ENCODE measurements at regions not wholly inside any gene's neighbourhood (a gene's known extent, or its start where the extent isn't known, plus 50 kb on each side); places are given as distances from the start of the nearest gene placed in this dataset.

DNA sequence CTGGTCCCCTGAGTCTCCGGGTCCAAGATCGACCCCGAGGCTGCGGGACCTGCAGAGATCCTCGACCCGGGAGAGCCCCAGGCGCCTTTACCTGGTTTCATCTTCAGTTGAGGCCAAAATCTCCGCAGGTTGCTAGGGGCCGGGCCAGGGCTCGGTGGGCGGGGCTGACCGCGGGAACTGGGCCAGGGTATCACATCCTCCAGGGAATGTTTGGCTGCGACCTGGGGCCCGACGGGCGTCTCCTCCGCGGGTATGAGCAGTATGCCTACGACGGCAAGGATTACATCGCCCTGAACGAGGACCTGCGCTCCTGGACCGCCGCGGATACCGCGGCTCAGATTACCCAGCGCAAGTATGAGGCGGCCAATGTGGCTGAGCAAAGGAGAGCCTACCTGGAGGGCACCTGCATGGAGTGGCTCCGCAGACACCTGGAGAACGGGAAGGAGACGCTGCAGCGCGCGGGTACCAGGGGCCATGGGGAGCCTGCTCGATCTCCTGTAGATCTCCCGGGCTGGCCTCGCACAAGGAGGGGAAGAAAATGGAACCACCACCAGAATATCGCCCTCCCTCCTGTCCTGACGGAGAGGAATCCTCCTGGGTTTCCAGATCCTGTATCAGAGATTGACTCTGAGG, 53.8 kb upstream of the POLR1H start (continued):
- TF ChIP-seq, protein P1, sequence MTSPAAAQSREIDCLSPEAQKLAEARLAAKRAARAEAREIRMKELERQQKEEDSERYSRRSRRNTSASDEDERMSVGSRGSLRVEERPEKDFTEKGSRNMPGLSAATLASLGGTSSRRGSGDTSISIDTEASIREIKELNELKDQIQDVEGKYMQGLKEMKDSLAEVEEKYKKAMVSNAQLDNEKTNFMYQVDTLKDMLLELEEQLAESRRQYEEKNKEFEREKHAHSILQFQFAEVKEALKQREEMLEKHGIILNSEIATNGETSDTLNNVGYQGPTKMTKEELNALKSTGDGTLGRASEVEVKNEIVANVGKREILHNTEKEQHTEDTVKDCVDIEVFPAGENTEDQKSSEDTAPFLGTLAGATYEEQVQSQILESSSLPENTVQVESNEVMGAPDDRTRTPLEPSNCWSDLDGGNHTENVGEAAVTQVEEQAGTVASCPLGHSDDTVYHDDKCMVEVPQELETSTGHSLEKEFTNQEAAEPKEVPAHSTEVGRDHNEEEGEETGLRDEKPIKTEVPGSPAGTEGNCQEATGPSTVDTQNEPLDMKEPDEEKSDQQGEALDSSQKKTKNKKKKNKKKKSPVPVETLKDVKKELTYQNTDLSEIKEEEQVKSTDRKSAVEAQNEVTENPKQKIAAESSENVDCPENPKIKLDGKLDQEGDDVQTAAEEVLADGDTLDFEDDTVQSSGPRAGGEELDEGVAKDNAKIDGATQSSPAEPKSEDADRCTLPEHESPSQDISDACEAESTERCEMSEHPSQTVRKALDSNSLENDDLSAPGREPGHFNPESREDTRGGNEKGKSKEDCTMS (CRISPR knock-in tag; conservative IDR thresholded peaks at IDR 0.05), result no peak
- TF ChIP-seq ZNF713 (CRISPR knock-in tag; IDR thresholded peaks at IDR 0.05) (0 out of 2 replicates have a peak, but pooled peaks have one; percentile 7), ZBTB20 (CRISPR knock-in tag; IDR thresholded peaks at IDR 0.05; ENCODE audit: borderline replicate concordance, low read depth) (no peak), NFE2L1 (CRISPR knock-in tag; IDR thresholded peaks at IDR 0.05; ENCODE audit: borderline replicate concordance) (no peak), PPARG (CRISPR knock-in tag; conservative IDR thresholded peaks at IDR 0.05) (no peak), KDM2A (CRISPR knock-in tag; IDR thresholded peaks at IDR 0.05; ENCODE audit: borderline replicate concordance, low read depth) (0 out of 2 replicates have a peak, but pooled peaks have one; percentile 9), ZBTB21 (CRISPR knock-in tag; IDR thresholded peaks at IDR 0.05) (no peak), ZSCAN30 (CRISPR knock-in tag; IDR thresholded peaks at IDR 0.05) (no peak), PHF5A (CRISPR knock-in tag; IDR thresholded peaks at IDR 0.05; ENCODE audit: low read depth, unreplicated experiment) (no peak), ZNF777 (CRISPR knock-in tag; IDR thresholded peaks at IDR 0.05) (peak; percentile 48; the same call in 1 of the 2 replicates), REXO4 (CRISPR knock-in tag; IDR thresholded peaks at IDR 0.05; ENCODE audit: borderline replicate concordance) (no peak), ZBTB8A (CRISPR knock-in tag; IDR thresholded peaks at IDR 0.05; ENCODE audit: borderline replicate concordance, low read depth) (no peak), ZNF577 (CRISPR knock-in tag; IDR thresholded peaks at IDR 0.05; ENCODE audit: borderline replicate concordance, low read depth) (no peak)
- TF ChIP-seq, protein P2, sequence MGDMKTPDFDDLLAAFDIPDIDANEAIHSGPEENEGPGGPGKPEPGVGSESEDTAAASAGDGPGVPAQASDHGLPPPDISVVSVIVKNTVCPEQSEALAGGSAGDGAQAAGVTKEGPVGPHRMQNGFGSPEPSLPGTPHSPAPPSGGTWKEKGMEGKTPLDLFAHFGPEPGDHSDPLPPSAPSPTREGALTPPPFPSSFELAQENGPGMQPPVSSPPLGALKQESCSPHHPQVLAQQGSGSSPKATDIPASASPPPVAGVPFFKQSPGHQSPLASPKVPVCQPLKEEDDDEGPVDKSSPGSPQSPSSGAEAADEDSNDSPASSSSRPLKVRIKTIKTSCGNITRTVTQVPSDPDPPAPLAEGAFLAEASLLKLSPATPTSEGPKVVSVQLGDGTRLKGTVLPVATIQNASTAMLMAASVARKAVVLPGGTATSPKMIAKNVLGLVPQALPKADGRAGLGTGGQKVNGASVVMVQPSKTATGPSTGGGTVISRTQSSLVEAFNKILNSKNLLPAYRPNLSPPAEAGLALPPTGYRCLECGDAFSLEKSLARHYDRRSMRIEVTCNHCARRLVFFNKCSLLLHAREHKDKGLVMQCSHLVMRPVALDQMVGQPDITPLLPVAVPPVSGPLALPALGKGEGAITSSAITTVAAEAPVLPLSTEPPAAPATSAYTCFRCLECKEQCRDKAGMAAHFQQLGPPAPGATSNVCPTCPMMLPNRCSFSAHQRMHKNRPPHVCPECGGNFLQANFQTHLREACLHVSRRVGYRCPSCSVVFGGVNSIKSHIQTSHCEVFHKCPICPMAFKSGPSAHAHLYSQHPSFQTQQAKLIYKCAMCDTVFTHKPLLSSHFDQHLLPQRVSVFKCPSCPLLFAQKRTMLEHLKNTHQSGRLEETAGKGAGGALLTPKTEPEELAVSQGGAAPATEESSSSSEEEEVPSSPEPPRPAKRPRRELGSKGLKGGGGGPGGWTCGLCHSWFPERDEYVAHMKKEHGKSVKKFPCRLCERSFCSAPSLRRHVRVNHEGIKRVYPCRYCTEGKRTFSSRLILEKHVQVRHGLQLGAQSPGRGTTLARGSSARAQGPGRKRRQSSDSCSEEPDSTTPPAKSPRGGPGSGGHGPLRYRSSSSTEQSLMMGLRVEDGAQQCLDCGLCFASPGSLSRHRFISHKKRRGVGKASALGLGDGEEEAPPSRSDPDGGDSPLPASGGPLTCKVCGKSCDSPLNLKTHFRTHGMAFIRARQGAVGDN (CRISPR knock-in tag; IDR thresholded peaks at IDR 0.05), result peak; percentile 28; the same call in 1 of the 2 replicates
- TF ChIP-seq, protein P3, sequence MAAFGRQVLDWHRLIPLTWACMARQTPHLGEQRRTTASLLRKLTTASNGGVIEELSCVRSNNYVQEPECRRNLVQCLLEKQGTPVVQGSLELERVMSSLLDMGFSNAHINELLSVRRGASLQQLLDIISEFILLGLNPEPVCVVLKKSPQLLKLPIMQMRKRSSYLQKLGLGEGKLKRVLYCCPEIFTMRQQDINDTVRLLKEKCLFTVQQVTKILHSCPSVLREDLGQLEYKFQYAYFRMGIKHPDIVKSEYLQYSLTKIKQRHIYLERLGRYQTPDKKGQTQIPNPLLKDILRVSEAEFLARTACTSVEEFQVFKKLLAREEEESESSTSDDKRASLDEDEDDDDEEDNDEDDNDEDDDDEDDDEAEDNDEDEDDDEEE (CRISPR knock-in tag; IDR thresholded peaks at IDR 0.05), result no peak
- TF ChIP-seq, protein P4, sequence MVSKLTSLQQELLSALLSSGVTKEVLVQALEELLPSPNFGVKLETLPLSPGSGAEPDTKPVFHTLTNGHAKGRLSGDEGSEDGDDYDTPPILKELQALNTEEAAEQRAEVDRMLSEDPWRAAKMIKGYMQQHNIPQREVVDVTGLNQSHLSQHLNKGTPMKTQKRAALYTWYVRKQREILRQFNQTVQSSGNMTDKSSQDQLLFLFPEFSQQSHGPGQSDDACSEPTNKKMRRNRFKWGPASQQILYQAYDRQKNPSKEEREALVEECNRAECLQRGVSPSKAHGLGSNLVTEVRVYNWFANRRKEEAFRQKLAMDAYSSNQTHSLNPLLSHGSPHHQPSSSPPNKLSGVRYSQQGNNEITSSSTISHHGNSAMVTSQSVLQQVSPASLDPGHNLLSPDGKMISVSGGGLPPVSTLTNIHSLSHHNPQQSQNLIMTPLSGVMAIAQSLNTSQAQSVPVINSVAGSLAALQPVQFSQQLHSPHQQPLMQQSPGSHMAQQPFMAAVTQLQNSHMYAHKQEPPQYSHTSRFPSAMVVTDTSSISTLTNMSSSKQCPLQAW (CRISPR knock-in tag; IDR thresholded peaks at IDR 0.05), result no peak
- TF ChIP-seq, protein P5, sequence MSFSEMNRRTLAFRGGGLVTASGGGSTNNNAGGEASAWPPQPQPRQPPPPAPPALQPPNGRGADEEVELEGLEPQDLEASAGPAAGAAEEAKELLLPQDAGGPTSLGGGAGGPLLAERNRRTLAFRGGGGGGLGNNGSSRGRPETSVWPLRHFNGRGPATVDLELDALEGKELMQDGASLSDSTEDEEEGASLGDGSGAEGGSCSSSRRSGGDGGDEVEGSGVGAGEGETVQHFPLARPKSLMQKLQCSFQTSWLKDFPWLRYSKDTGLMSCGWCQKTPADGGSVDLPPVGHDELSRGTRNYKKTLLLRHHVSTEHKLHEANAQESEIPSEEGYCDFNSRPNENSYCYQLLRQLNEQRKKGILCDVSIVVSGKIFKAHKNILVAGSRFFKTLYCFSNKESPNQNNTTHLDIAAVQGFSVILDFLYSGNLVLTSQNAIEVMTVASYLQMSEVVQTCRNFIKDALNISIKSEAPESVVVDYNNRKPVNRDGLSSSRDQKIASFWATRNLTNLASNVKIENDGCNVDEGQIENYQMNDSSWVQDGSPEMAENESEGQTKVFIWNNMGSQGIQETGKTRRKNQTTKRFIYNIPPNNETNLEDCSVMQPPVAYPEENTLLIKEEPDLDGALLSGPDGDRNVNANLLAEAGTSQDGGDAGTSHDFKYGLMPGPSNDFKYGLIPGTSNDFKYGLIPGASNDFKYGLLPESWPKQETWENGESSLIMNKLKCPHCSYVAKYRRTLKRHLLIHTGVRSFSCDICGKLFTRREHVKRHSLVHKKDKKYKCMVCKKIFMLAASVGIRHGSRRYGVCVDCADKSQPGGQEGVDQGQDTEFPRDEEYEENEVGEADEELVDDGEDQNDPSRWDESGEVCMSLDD (CRISPR knock-in tag; IDR thresholded peaks at IDR 0.05; ENCODE audit: borderline replicate concordance), result 0 out of 2 replicates have a peak, but pooled peaks have one; percentile 3

Data from HepG2 (cell line).